ENCODE measurements at regions not wholly inside any gene's neighbourhood (a gene's known extent, or its start where the extent isn't known, plus 50 kb on each side); places are given as distances from the start of the nearest gene placed in this dataset.

DNA sequence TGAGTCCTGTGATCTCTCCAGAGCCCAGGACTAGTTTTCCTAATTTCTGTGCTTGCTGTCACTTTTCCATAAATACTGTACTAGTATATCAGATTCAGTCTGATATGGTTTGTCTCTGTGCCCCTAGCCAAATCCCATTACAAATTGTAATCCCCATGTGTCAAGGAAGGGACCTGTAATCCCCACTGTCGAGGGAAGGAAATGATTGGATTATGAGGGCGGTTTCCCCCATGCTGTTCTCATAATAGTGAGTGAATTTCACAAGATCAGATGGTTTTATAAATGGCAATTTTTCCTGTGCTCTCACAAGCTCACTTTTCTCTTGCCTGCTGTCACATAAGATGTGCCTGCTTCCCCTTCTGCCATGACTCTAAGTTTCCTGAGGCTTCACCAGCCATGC is 54.8 kb upstream of the IFRD1 start:
- no peak for DNase-seq (ENCODE audit: low read depth)

DNA sequence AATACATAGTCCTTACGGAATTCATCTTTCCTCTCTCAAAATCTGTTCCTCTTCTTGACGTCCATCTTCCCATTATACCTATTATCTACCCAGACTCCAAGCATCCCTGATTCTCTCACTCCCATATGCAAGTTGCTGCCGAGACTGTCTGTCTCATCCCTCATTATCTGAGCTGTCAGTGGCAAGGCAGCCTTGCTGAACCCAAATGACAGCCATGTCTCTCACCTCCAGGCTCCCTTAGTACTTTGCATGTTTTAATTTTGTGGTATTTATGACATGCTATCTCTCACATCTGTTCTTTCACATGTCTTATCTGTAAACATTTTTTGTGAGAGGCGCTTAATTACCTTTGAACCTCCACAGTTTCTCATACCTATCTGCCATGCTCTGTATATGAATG is 54.4 kb upstream of the IFRD1 start:
- DNase-seq (ENCODE audit: low read depth) = no peak

DNA sequence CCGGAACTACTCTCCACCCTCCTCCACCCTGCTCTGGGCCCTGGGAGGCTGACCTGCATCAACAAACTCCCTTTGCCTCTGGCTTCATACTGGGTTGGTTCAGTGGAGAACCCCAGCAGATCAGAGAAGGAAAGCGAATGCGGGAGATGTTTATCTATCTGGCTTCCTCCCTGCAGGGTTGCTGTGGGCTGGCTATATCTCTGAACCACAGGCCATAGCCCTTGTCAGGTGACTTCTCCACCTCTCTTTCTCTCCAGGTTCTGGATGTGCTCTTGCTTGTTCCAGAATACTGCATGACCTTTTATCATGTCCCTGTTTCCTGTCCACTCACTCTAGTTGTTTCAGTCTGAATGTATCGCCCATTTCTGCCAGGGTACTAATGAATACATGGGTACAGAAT is 51.7 kb upstream of the IFRD1 start:
- DNase-seq (ENCODE audit: low read depth) = no peak

DNA sequence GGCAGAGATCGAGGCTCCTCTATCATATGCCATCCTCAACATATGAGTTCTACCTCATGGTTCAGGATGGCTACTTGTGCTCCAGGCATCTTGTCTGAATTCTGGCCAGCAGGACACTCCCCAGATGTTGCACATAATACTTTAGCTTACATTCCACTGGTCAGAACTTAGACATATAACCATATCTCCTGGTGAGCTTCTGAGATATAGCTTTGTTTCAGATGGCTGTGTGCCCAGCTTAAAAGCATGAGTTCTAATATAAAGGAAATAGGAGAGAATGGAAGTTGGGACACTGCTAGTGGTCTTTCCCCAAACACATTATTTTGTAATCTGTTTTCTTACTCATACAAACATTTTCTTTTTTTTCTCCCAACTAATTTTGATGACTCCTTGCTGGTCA is 50.8 kb upstream of the IFRD1 start:
- DNase-seq (ENCODE audit: low read depth) = no peak

DNA sequence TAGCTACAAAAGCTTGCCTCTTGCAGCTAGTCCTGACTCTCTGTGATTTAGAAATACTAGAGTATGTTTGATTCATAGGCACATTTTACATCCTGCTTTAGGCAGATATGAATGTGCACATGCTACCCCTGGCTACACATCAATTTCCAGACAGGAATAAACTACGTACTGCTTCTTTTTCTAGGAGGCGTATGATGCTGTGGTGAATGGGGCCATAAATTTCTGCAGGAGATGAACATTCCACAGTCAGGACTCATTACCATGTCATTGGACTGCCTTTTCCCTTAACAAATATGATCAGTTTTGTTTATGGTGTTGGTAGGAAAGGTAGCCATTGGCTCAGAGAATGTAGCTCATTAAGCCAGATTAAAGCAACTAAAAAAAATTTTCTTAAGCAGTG is 50.1 kb upstream of the IFRD1 start:
- peak; percentile 36 for DNase-seq (ENCODE audit: low read depth)
